ENCODE measurements at regions not wholly inside any gene's neighbourhood (a gene's known extent, or its start where the extent isn't known, plus 50 kb on each side); places are given as distances from the start of the nearest gene placed in this dataset.
"Not testable (repeated sequence)": the region's sequence is repeated elsewhere in the genome, so short reads cannot be mapped to it uniquely, and the experiment has no call there.

GRCh38 chr6:28771401-28772267 is 152.2 kb downstream of the TRIM27 start:
- DNase-seq, result no peak

DNA sequence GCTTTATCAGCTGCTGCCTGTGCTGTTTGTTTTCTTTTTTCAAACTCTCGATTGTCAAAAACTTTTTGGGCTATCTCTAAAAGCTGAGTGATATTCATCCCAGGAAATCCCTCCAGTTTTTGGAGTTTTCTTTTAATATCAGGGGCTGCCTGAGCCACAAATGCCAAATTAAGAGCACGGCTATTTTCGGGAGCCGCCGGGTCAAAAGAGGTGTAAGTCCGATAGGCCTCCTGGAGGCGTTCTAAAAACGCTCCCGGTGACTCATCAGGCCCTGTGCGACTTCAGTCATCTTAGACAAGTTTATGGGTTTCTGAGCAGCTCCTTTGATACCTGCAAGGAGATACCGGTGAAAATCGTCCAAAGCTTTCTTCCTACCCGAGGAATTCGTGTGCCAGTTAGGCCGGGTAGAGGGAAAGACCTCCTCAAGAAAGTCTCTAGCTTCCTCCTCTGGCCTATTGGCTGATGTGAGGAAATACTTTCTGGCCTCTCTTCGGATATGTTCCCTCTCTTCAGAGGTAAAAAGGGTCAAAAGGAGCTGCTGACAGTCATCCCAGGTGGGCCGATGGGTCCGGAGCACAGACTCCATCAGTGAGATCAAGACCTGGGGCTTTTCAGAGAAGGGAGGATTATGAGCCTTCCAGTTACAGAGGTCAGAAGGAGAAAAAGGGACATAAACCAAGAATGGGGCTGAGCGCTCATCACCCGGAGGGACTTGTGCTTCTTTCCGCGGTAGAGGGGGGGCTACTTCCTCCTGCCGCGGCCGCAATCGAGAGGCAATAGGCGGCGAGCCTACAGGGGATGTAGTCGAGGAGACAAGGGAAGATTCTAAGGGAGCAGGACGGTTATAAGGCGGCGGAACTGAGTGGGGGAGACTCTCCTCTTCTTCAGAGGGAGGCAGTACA is 151.1 kb downstream of the TRIM27 start:
- DNase-seq, result no peak

- DNase-seq, result no peak
These were observed 149.3 kb downstream of the TRIM27 start for GRCh38 chr6:28774292-28775051.

- DNase-seq, result no peak
These were observed 148.8 kb downstream of the TRIM27 start for GRCh38 chr6:28775052-28775376.

DNA sequence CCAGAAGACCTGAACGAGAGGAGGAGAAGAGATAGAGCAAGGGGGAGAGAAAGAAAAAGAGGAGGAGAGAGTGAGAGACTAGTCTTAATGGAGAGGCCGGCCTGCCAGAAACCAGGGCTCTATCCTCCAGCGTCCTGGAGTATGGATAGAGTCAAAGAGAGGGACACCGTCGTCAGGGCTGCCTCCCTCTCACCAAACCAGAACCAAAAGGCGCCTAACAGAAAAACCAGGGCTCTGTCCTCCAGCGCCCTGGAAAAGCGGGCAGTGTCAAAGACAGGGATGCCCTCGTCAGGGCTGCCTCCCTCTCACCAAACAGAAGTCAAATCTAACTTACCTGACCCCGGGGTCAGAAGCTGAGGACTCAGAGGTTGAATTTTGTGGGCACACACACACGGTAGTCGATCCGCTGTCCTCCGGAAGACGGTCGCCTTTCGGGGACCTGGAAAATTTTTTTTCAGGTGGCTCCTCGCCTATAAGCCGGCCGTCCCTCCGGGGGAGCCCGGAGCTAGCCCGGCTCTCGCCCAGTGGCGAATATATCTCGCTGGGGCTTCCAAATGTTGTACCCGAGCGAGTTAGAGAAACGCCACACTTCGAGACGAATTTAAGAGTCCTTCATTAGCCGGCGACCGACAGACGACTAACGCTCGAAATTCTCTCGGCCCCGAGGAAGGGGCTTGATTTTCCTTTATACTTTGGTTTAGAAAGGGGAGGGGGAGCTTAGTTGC is 148.2 kb downstream of the TRIM27 start:
- no peak for DNase-seq

DNA sequence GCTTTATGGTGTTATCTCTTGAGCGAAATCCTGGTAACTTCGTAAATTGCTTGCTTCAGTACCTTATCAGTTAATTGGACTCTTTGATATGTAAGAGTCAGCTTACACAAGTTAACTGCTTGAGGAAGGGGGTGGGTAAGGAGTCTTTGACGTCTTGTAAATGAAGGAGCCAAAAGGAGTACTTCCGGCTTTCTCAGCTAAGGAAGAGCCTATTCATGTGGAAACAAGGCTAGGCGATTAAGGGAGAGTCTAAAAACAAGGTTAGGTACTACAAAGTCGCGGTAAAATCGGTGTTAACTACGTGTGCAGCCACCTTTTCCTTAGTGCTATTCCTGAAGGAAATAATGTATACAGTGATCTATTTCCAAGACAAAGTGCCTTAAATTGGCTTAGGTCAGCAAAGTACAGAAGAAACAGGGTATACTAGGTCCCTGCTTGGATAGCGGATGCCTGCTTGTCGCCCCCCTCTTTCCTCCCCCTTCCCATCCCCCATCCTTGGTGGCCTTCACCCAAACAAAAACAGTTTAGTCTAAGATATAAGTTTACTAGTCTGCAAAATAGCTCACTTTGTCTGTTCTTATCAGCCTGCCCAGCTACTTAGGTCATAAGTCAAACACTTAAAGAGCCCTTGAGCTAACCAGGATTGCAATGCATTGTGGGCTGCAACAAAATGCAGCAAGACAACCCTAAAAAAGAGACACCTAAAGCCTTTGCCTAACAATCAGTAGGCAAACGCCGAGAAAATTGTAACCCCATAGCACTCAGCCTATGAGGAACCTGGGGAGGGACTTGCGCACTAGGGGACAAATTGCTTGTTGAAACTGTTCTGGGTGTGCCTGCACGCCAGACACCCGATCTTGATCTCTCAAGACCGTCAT is 147.3 kb downstream of the TRIM27 start:
- DNase-seq, result no peak

GRCh38 chr6:28777147-28777461 is 146.7 kb downstream of the TRIM27 start:
- no peak for DNase-seq

- DNase-seq, result no peak
These were observed 141.6 kb downstream of the TRIM27 start for GRCh38 chr6:28782113-28782673.

DNA sequence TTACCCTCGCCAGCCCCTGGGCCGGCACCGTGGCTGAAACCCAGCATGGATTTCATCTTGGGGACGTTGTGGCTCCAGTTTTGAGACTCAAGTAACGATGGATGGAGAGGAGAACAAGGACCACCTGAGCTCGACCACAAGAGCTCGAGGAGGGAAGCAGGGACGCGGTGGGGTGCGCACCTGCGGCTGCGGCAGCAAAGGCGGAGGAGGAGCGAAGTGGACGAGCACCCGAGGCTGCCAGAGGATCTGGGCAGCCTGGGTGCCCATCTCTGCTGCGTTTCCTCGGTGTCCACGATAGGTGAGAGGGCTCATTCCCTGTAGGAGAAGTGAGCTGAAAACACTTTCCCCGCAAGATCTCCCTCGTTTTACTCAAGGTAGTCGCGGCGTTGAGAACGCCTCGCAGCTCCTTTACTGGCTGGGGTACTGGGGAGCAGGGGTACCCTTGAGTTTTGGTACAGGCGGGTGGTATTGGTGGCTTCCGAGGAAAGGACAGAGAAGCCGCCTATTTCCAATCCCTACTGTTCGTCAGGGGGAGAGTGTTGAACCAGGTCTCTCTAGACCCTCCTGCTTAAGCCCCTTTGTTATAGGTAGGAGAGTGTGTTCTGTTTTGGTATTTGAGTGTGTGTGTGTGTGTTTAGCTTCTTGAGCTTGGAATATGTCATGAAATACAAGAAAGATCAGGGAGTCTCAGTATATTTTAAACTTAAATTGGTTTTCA is 137.7 kb downstream of the TRIM27 start:
- no peak for DNase-seq

DNA sequence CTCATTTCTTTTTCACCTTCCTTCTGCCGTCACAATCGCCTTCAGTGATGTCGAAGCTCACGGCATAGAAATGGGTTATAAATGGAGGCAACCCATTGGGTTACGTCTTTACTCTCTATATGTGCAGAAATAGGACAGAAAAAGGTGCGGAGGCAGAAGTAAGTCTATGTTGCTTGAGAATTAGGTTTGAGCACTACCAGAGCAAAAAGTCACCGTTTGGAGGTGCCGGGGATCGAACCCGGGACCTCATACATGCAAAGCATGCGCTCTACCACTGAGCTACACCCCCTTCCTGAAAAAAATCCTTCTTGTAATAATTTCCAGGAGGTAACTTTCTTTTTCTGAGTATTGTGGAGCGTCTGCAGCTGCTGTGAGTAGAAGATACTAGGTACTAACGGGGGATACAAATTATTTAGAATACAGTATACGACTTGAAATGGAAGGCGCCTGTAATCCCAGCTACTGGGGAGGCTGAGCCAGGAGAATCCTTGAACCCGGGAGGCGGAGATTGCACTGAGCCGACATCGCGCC is 134.2 kb downstream of the TRIM27 start:
- no peak for DNase-seq

GRCh38 chr6:28791002-28791383 is 132.8 kb downstream of the TRIM27 start:
- DNase-seq, result no peak

DNA sequence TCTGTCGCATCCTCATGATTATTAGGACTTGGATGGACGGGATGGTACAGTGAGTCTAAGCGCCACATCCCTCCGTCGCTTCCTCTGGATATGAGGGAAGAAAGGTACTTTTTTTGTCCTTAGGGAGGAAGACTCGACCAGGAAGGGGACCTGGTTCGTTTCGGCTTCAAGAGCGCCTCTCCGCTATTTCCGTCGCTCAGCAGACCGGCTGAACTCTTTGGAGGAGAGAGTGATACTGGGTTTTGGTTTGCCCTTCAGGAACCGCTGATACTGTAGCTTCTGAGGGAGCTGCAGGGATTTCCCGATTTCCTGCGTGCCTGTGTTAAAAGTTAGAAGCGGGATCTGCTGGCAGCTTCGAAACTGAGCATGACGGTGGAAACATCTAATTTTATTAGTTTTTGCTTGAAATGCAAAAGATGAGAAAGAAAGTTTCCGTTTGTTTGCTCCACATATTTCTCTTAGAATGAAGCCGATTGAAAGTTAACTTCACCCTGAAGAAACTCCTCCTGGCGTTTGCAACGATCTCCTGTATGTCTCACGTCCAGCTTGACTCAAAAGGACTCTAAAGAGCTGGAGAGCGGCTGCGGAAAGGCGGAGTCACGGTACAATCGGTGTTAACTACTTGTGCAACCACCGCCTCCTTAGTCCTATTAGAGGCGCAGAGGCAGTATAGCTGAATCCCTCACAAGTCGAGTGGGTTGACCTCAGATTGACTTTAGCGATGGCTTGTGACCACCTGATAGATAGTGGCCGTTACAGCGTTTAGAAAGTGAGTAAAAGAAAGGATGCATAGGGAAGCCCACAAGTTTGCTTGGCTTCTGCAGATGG is 129.4 kb downstream of the TRIM27 start:
- no peak for DNase-seq

GRCh38 chr6:28800647-28801046 is 123.1 kb downstream of the TRIM27 start:
- DNase-seq, result not testable (repeated sequence)

DNA sequence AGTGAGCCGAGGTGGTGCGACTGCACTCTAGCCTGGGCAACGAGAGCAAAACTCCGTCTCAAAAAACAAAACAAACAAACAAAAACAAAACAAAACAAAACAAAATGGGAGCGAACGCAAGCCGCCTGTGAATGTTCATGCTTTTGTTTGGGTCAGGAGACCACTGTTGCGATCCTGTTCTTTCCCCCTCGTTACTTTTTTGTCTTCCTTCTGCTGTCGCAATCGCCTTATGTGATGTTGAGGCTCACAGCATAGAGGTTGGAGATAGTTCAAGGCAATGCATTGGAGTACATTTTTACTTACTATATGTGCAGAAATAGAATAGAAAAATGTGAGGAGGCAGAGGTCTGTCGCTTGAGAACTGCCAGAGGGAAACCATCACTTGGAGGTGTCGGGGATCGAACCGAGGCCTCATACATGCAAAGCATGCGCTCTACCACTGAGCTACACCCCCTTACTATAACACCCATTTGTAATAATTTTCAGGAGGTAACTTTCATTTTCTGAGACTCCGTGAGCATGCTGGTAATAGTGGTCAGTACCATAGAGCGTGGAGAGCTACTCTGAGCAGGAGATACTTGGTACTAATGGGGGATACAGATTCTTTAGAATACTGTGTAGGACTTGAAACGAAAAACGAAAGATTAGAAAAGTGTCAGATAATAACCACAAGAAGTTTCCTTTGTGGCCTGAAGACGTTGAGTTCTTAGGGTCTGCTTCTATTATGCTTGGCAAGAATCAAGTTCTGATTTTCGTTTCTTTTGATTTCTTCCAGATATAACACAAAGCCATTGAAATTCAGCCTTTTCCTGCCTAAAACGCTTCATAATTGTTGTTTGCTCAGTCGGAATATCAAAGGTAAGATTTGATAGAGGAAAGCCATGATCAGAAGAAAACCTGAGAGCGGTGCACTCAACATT is 121.1 kb downstream of the TRIM27 start:
- DNase-seq, result no peak

GRCh38 chr6:28803337-28803709 is 120.5 kb downstream of the TRIM27 start:
- DNase-seq, result no peak

- DNase-seq, result no peak
These were observed 116.0 kb downstream of the TRIM27 start for GRCh38 chr6:28807682-28808280.

- no peak for DNase-seq
These were observed 115.4 kb downstream of the TRIM27 start for GRCh38 chr6:28808383-28808782.

Measured in CD4-positive, alpha-beta T cell treated with Interleukin-17A for 1 hour (primary cell).